ENCODE measurements at regions not wholly inside any gene's neighbourhood (a gene's known extent, or its start where the extent isn't known, plus 50 kb on each side); places are given as distances from the start of the nearest gene placed in this dataset.
"Not testable (repeated sequence)": the region's sequence is repeated elsewhere in the genome, so short reads cannot be mapped to it uniquely, and the experiment has no call there.

GRCh38 chr20:22728146-22728745 is 143.9 kb upstream of the FOXA2 start:
- Histone ChIP-seq H3K4me3 (no peak overlapping the region), H3K36me3 (no peaks in the 10 kb centered on the region), H3K9me3 (no peaks in the 10 kb centered on the region), H3K27me3 (no peaks in the 10 kb centered on the region), H3K4me1 (no peaks in the 10 kb centered on the region), H3K27ac (no peak overlapping the region)
- DNase-seq = no peak
- intact Hi-C loops (cut with DNase I) = no loop called here
- no peak for TF ChIP-seq CTCF (IDR thresholded peaks at IDR 0.05)
- ATAC-seq = no peak

GRCh38 chr20:22729180-22729579 is 144.8 kb upstream of the FOXA2 start:
- H3K9me3 ChIP-seq = no peaks in the 10 kb centered on the region
- no peak for TF ChIP-seq CTCF (IDR thresholded peaks at IDR 0.05)
- intact Hi-C loops (cut with DNase I) = no loop called here
- no peaks in the 10 kb centered on the region for H3K27me3 ChIP-seq
- no peak overlapping the region for H3K4me3 ChIP-seq
- H3K36me3 ChIP-seq = no peaks in the 10 kb centered on the region
- DNase-seq (no peak), ATAC-seq (peak; percentile 78)
- no peaks in the 10 kb centered on the region for H3K4me1 ChIP-seq
- H3K27ac ChIP-seq = no peak overlapping the region

- DNase-seq (no peak), ATAC-seq (no peak)
- Histone ChIP-seq H3K4me3 (no peak overlapping the region), H3K4me1 (no peaks in the 10 kb centered on the region), H3K9me3 (no peaks in the 10 kb centered on the region), H3K27ac (no peak overlapping the region), H3K36me3 (no peaks in the 10 kb centered on the region), H3K27me3 (no peaks in the 10 kb centered on the region)
- no peak for TF ChIP-seq CTCF (IDR thresholded peaks at IDR 0.05)
- intact Hi-C loops (cut with DNase I) = no loop called here
These were observed 145.4 kb upstream of the FOXA2 start for GRCh38 chr20:22729616-22730236.

- DNase-seq (no peak), ATAC-seq (no peak)
- Histone ChIP-seq H3K4me3 (no peak overlapping the region), H3K9me3 (no peaks in the 10 kb centered on the region), H3K36me3 (no peaks in the 10 kb centered on the region), H3K4me1 (no peaks in the 10 kb centered on the region), H3K27ac (no peak overlapping the region), H3K27me3 (no peaks in the 10 kb centered on the region)
- TF ChIP-seq CTCF (IDR thresholded peaks at IDR 0.05) = no peak
- intact Hi-C loops (cut with DNase I) = no loop called here
These were observed 148.4 kb upstream of the FOXA2 start for GRCh38 chr20:22732751-22733150.

- DNase-seq; H3K27me3 ChIP-seq; H3K36me3 ChIP-seq; H3K27ac ChIP-seq; intact Hi-C loops (cut with DNase I); H3K9me3 ChIP-seq; H3K4me1 ChIP-seq; H3K4me3 ChIP-seq: not testable (repeated sequence)
- peak; percentile 61 for TF ChIP-seq CTCF (IDR thresholded peaks at IDR 0.05)
- peak; percentile 67 for ATAC-seq
These were observed 150.7 kb upstream of the FOXA2 start for GRCh38 chr20:22734946-22735647.
